Natural killer cell (primary cell): ENCODE measurements at regions not wholly inside any gene's neighbourhood (a gene's known extent, or its start where the extent isn't known, plus 50 kb on each side); places are given as distances from the start of the nearest gene placed in this dataset.

Source experiments
- ATAC-seq, 3 donors: fragments of 150-1000 bp in 2 of 3; fragments of 200-7000 bp in 1 of 3; cut with Tn5 transposase; 1 replicate in 1 of 3; 2 replicates in 2 of 3; pipeline ENCODE4 v1.10.0; 2021; ENCODE audit warnings: mild to moderate bottlenecking in 2 of 3, moderate library complexity in 2 of 3
- DNase-seq, 2 donors: peaks; one replicate each; pipeline versions ENCODE4 v3.0.0 to v3.0.0-alpha.2; 2013 to 2021; ENCODE audit warnings: mixed read lengths in 1 of 2
- H3K27ac ChIP-seq: one replicate; pipeline ENCODE4 v1.5.1; 2013; ENCODE audit warnings: mild to moderate bottlenecking, low read length
- H3K27me3 ChIP-seq: one replicate; pipeline ENCODE4 v1.6.1; 2013; ENCODE audit warnings: low read length; ENCODE audit not compliant: control insufficient read depth, insufficient read depth
- H3K36me3 ChIP-seq: one replicate; pipeline ENCODE4 v1.6.1; 2013; ENCODE audit warnings: low read length; ENCODE audit not compliant: control insufficient read depth, insufficient read depth
- H3K4me1 ChIP-seq: one replicate; pipeline ENCODE4 v1.6.1; 2013; ENCODE audit warnings: low read length; ENCODE audit not compliant: control insufficient read depth, insufficient read depth
- H3K4me3 ChIP-seq: one replicate; pipeline ENCODE4 v1.5.1; 2013; ENCODE audit warnings: low read length
- H3K9me3 ChIP-seq: one replicate; pipeline ENCODE4 v1.6.1; 2013; ENCODE audit warnings: low read length; ENCODE audit not compliant: control insufficient read depth, insufficient read depth
- H3K27ac Mint-ChIP-seq, 2 donors: one replicate each; pipeline ENCODE4 v1.8.0; 2022; ENCODE audit warnings: mild to moderate bottlenecking in 2 of 2, mixed read lengths in 2 of 2, moderate library complexity in 1 of 2
- H3K27me3 Mint-ChIP-seq, 2 donors: one replicate each; pipeline ENCODE4 v1.8.0; 2022; ENCODE audit warnings: low read depth in 2 of 2, mixed read lengths in 2 of 2
- H3K36me3 Mint-ChIP-seq: one replicate; pipeline ENCODE4 v1.8.0; 2022; ENCODE audit warnings: mixed read lengths
- H3K4me1 Mint-ChIP-seq, 2 donors: one replicate each; pipeline ENCODE4 v1.8.0; 2022; ENCODE audit warnings: mixed read lengths in 2 of 2
- H3K4me3 Mint-ChIP-seq: one replicate; pipeline ENCODE4 v1.8.0; 2022; ENCODE audit warnings: mild to moderate bottlenecking, moderate library complexity, mixed read lengths
- H3K9me3 Mint-ChIP-seq, 2 donors: one replicate each; pipeline ENCODE4 v1.8.0; 2022; ENCODE audit warnings: mixed read lengths in 2 of 2
- WGBS: methylation state at CpG from one replicate; pipeline ENCODE4 v1.1.7; 2013; ENCODE audit warnings: missing lambda C conversion rate; ENCODE audit not compliant: insufficient coverage; 5-methylcytosine and 5-hydroxymethylcytosine counted together
- intact Hi-C: fragments of 100-400 bp; cut with micrococcal nuclease; formaldehyde crosslinking; loops from one replicate; pipeline ENCODE4 v1.14.2; 2022
- TF ChIP-seq, protein P1 (sequence below): fragments of 200-600 bp; IDR thresholded peaks from one replicate; pipeline ENCODE4 v1.8.0; 2022; ENCODE audit warnings: antibody characterized with exemption

DNA sequence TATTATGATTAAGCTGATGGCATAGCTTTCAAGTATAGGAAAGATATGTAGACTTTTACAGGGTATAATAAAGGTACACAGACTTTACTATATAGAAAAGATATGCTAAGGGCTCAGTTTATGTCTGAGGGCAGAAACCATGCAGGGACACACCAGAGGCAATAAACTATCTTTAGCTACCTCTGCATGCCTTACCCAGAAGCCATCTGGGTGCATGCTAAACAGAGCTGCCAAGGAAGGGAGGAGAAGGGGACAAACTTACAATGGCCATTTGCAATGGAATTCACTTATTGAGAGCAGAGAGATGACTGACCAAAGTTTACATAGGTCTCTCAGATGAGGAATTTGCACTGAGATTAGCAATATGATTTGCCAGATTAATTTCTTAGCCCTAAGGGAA, 143.1 kb upstream of the NR4A3 start:
- Histone ChIP-seq H3K27ac (no peak overlapping the region), H3K36me3 (no peaks in the 10 kb centered on the region), H3K4me1 (no peaks in the 10 kb centered on the region), H3K27me3 (no peaks in the 10 kb centered on the region), H3K9me3 (no peaks in the 10 kb centered on the region), H3K4me3 (no peak overlapping the region)
- ATAC-seq, result no peak
- Mint-ChIP-seq H3K36me3 (peaks cover 8% of the 10 kb centered on the region), H3K4me3 (no peak overlapping the region), H3K27me3 (no peaks in the 10 kb centered on the region), H3K4me1 (no peaks in the 10 kb centered on the region), H3K27ac (no peak overlapping the region), H3K9me3 (peaks cover 5% of the 10 kb centered on the region in 2 donors)
- TF ChIP-seq, protein P1, sequence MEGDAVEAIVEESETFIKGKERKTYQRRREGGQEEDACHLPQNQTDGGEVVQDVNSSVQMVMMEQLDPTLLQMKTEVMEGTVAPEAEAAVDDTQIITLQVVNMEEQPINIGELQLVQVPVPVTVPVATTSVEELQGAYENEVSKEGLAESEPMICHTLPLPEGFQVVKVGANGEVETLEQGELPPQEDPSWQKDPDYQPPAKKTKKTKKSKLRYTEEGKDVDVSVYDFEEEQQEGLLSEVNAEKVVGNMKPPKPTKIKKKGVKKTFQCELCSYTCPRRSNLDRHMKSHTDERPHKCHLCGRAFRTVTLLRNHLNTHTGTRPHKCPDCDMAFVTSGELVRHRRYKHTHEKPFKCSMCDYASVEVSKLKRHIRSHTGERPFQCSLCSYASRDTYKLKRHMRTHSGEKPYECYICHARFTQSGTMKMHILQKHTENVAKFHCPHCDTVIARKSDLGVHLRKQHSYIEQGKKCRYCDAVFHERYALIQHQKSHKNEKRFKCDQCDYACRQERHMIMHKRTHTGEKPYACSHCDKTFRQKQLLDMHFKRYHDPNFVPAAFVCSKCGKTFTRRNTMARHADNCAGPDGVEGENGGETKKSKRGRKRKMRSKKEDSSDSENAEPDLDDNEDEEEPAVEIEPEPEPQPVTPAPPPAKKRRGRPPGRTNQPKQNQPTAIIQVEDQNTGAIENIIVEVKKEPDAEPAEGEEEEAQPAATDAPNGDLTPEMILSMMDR, result no peak
- intact Hi-C loops, result no loop called here
- DNase-seq, result no peak

DNA sequence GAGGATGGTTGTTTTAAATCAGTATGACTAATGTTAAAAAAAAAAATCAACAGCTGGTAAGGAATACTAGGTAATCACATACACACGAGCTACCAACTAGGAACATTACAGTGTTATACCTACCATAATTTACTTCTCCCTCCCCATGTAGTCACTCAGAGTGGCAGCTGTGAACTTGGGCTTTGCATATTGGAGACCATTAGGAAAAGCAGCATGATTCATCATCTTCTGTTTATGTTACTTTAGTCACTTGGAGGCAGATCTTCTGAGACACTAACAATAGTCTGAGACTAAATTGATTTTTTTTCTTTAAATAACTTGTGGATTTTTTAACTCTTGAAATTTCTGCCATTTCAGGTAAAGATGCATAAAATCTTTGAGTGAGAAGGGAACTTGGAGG, 141.5 kb upstream of the NR4A3 start:
- DNase-seq (no peak), ATAC-seq (no peak)
- Mint-ChIP-seq H3K36me3 (peaks cover 8% of the 10 kb centered on the region), H3K4me1 (no peaks in the 10 kb centered on the region), H3K4me3 (no peak overlapping the region), H3K27ac (no peak overlapping the region), H3K27me3 (no peaks in the 10 kb centered on the region), H3K9me3 (peaks cover 5% of the 10 kb centered on the region in 2 donors)
- WGBS, result 86% methylated on average over 1 of the region's 1 CpG
- Histone ChIP-seq H3K9me3 (no peaks in the 10 kb centered on the region), H3K4me1 (no peaks in the 10 kb centered on the region), H3K27me3 (no peaks in the 10 kb centered on the region), H3K4me3 (no peak overlapping the region), H3K27ac (no peak overlapping the region), H3K36me3 (no peaks in the 10 kb centered on the region)
- TF ChIP-seq, protein P1, result no peak
- intact Hi-C loops, result no loop called here

DNA sequence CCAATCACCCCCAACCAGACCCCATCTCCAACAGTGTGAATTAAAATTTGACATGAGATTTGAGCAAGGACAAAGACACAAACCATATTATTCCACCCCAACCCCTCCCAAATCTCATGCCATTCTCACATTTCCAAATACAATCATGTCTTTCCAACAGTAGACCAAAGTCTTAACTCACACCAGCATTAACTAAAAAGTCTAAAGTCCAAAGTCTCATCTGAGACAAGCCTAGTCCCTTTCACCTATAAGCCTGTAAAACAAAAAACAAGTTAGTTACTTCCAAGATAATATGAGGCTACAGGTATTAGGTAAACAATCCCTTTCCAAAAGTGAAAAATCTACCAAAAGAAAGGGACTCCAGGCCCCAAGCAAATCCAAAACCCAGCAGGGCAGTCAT, 140.6 kb upstream of the NR4A3 start:
- Histone ChIP-seq H3K36me3 (no peaks in the 10 kb centered on the region), H3K9me3 (no peaks in the 10 kb centered on the region), H3K4me3 (no peak overlapping the region), H3K27me3 (no peaks in the 10 kb centered on the region), H3K27ac (no peak overlapping the region), H3K4me1 (no peaks in the 10 kb centered on the region)
- TF ChIP-seq, protein P1, result no peak
- ATAC-seq (no peak), DNase-seq (no peak)
- no peak overlapping the region for H3K27ac Mint-ChIP-seq
- H3K4me1 Mint-ChIP-seq, result no peaks in the 10 kb centered on the region
- intact Hi-C loops, result no loop called here
- H3K36me3 Mint-ChIP-seq, result peaks cover 2% of the 10 kb centered on the region
- H3K27me3 Mint-ChIP-seq, result no peaks in the 10 kb centered on the region
- H3K9me3 Mint-ChIP-seq, result no peaks in the 10 kb centered on the region
- no peak overlapping the region for H3K4me3 Mint-ChIP-seq

DNA sequence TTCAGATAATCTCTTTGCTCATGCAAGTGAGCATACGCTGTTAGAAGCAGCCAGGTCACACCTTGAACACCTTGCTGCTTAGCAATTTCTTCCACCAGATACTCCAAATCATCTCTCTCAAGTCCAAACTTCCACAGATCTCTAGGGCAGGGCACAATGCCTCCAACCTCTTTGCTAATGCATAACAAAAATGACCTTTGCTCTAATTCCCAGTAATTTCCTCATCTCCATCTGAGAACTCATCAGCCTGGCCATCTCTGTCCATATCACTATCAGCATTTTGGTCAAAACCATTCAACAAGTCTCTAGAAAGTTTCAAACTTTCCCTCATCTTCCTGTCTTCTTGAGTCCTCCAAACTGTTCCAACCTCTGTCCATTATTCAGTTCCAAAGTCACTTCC, 139.3 kb upstream of the NR4A3 start:
- H3K36me3 Mint-ChIP-seq, result no peaks in the 10 kb centered on the region
- no peak overlapping the region for H3K4me3 Mint-ChIP-seq
- TF ChIP-seq, protein P1, result no peak
- H3K4me1 Mint-ChIP-seq, result no peaks in the 10 kb centered on the region
- DNase-seq (no peak), ATAC-seq (no peak)
- 93% methylated on average over 1 of the region's 1 CpG for WGBS
- Histone ChIP-seq H3K9me3 (no peaks in the 10 kb centered on the region), H3K36me3 (no peaks in the 10 kb centered on the region), H3K27ac (no peak overlapping the region), H3K4me3 (no peak overlapping the region), H3K4me1 (no peaks in the 10 kb centered on the region), H3K27me3 (no peaks in the 10 kb centered on the region)
- no peak overlapping the region for H3K27ac Mint-ChIP-seq
- no peaks in the 10 kb centered on the region for H3K9me3 Mint-ChIP-seq
- H3K27me3 Mint-ChIP-seq, result no peaks in the 10 kb centered on the region
- intact Hi-C loops, result no loop called here
